Progenitor cell of endocrine pancreas (in vitro differentiated cells): ENCODE measurements at regions not wholly inside any gene's neighbourhood (a gene's known extent, or its start where the extent isn't known, plus 50 kb on each side); places are given as distances from the start of the nearest gene placed in this dataset.

ENCODE experiments used
- DNase-seq: peaks from one replicate; pipeline ENCODE4 v3.0.0; 2021; ENCODE audit warnings: low spot score; ENCODE audit not compliant: unreplicated experiment
- H3K27ac Mint-ChIP-seq: 2 replicates; pipeline ENCODE4 v1.8.0; 2021; ENCODE audit warnings: mild to moderate bottlenecking, moderate library complexity, mixed read lengths
- H3K27me3 Mint-ChIP-seq: 2 replicates; pipeline ENCODE4 v1.8.0; 2021; ENCODE audit warnings: mixed read lengths
- H3K36me3 Mint-ChIP-seq: 2 replicates; pipeline ENCODE4 v1.8.0; 2022; ENCODE audit warnings: mixed read lengths; ENCODE audit not compliant: insufficient read depth
- H3K4me1 Mint-ChIP-seq: 2 replicates; pipeline ENCODE4 v1.8.0; 2021; ENCODE audit warnings: low read depth, mixed read lengths
- H3K4me3 Mint-ChIP-seq: 2 replicates; pipeline ENCODE4 v1.8.0; 2021; ENCODE audit warnings: low read depth, mild to moderate bottlenecking, moderate library complexity, mixed read lengths
- H3K9me3 Mint-ChIP-seq: 2 replicates; pipeline ENCODE4 v1.8.0; 2021; ENCODE audit warnings: low read depth, mixed read lengths
- TF ChIP-seq, protein P1 (sequence below): fragments of 200-600 bp; sonication (generic); IDR thresholded peaks from one replicate; pipeline ENCODE4 v1.5.0; 2021; ENCODE audit warnings: antibody characterized with exemption, mild to moderate bottlenecking; ENCODE audit not compliant: unreplicated experiment

DNA sequence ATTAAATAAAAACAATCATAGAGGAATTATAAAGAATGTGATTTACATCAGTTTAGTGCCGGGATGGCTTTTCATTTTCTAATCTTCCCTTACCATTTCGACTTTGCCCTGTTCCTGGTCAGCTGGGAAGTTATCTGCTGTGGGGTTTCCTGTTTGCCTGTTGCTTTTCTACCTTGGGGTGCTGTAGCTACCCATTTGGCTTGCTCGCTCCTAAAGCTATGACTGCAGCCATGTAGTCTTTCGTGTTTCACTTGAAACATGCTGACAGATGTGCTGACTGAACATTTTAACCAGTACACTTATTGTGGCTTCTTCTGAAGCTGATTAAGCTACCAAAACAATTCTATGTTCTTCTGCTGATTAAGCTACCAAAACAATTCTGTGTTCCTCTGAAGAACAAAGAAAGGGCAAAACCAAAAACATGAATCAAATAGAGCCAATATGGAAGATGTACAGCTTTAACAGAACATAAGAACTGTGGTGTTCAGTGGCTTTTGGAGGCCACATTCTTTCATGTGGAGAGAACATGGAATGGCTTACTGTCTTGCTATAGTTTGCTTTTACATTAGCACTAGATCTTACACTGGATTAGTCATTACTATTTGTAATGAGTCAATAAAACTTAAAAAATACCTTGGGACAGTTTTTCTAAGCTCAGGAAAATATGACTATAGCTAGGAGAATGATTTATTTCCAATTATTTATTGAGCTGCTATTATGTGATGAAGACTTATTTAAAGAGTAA lies 440.4 kb downstream of the SPRY1 start:
- Mint-ChIP-seq H3K4me3 (no peak overlapping the region), H3K36me3 (no peaks in the 10 kb centered on the region), H3K27ac (no peak overlapping the region), H3K9me3 (no peaks in the 10 kb centered on the region), H3K27me3 (no peaks in the 10 kb centered on the region), H3K4me1 (peaks cover 10% of the 10 kb centered on the region)
- no peak for DNase-seq
- TF ChIP-seq, protein P1, sequence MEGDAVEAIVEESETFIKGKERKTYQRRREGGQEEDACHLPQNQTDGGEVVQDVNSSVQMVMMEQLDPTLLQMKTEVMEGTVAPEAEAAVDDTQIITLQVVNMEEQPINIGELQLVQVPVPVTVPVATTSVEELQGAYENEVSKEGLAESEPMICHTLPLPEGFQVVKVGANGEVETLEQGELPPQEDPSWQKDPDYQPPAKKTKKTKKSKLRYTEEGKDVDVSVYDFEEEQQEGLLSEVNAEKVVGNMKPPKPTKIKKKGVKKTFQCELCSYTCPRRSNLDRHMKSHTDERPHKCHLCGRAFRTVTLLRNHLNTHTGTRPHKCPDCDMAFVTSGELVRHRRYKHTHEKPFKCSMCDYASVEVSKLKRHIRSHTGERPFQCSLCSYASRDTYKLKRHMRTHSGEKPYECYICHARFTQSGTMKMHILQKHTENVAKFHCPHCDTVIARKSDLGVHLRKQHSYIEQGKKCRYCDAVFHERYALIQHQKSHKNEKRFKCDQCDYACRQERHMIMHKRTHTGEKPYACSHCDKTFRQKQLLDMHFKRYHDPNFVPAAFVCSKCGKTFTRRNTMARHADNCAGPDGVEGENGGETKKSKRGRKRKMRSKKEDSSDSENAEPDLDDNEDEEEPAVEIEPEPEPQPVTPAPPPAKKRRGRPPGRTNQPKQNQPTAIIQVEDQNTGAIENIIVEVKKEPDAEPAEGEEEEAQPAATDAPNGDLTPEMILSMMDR, result no peak

DNA sequence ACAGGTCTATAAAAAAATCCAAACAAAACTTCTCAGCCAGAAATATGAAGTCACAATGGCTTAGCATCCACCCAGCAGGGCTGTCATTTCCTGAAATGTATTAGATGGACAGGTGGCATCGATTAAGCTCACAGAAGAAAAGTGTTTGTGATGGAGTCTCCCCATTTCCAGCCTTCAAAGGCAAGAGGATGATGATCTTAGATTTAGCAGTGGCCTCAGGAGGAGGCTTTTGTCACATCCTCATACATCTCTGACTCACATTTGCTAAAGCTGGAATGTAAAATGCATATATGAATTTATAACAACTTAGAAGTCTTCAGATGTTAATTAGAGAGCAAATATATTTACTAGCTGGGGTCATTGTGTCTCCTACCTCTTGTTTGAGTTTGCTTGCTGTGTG lies 441.9 kb downstream of the SPRY1 start:
- no peak for DNase-seq
- no peaks in the 10 kb centered on the region for H3K36me3 Mint-ChIP-seq
- no peaks in the 10 kb centered on the region for H3K9me3 Mint-ChIP-seq
- TF ChIP-seq, protein P1, result no peak
- H3K4me1 Mint-ChIP-seq, result peaks cover 10% of the 10 kb centered on the region
- H3K27me3 Mint-ChIP-seq, result no peaks in the 10 kb centered on the region
- H3K4me3 Mint-ChIP-seq, result no peak overlapping the region
- no peak overlapping the region for H3K27ac Mint-ChIP-seq

DNA sequence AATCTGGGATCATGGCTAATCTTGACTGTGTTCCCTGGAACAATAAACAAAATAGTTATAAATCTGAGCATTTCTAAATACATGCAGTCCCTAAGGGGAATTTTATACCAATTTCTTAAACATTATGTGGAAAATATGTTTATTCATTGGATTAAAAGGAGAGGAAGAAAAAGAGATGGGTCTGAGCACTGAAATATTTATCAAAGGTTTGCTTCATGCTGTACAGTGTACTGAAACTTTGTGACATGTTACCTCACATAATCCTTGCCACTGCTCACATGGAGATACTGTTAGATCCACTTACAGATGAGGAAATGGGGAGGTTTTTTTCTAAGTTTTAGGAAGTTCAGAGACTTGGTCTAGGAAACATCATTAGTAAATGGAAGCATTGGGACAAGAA lies 443.6 kb downstream of the SPRY1 start:
- H3K27me3 Mint-ChIP-seq, result no peaks in the 10 kb centered on the region
- TF ChIP-seq, protein P1, result no peak
- no peak overlapping the region for H3K4me3 Mint-ChIP-seq
- no peak for DNase-seq
- no peak overlapping the region for H3K27ac Mint-ChIP-seq
- peaks cover 10% of the 10 kb centered on the region for H3K4me1 Mint-ChIP-seq
- H3K36me3 Mint-ChIP-seq, result no peaks in the 10 kb centered on the region
- H3K9me3 Mint-ChIP-seq, result peaks cover 10% of the 10 kb centered on the region

DNA sequence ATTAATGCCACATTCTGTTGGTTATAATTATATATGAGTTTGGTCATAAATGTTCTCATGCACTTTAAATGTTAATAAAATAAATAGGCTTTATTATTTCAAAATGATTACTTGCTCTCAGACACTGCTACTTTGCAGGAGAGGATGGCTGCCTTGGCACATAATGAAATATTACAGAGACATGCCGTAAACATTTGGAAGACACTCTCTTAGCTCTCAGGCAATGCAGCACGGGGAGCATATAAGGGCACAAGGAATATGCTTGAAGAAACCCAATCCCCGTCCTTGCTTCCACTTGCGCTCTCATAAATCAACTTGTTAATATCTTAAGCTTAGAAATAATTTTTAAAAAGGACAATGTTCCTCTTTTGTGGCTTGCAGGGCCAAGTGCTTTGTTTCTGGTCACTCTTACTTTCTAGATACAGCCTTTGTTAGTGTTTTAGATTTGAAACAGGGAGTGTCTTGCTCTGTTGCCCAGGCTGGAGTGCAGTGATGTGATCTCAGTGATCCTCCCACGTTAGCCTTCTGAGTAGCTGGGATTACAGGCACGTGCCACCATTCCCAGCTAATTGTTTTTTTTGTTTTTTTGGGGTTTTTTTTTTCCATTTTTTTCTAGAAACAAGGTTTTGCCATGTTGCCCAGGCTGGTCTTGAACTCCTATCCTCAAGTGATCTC lies 445.0 kb downstream of the SPRY1 start:
- TF ChIP-seq, protein P1, result no peak
- no peak overlapping the region for H3K27ac Mint-ChIP-seq

DNA sequence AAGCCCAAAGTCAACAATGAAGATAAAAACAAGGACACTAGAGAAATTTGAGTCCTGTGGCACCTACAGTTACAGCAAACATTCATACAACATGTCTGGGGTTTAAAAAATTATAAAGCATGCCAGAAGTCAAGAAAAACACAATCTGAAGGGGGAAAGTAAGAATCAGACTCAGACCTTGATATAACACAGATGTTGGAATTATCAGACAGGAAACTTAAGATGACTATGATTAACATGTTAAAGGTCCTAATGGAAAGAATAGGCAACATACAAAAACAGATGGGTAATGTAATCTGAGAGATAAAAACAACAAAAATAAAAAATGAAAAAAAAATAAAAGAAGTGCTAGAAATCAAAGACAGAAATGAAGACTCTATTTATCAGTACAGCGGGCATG lies 446.5 kb downstream of the SPRY1 start:
- Mint-ChIP-seq H3K27me3 (no peaks in the 10 kb centered on the region), H3K9me3 (peaks cover 10% of the 10 kb centered on the region), H3K4me3 (no peak overlapping the region), H3K27ac (no peak overlapping the region), H3K4me1 (peaks cover 10% of the 10 kb centered on the region), H3K36me3 (no peaks in the 10 kb centered on the region)
- TF ChIP-seq, protein P1, result no peak
- DNase-seq, result no peak

More for the DNA sequence above, 445.0 kb downstream of the SPRY1 start:
- Mint-ChIP-seq H3K4me3 (no peak overlapping the region), H3K9me3 (peaks cover 10% of the 10 kb centered on the region), H3K27me3 (no peaks in the 10 kb centered on the region), H3K36me3 (no peaks in the 10 kb centered on the region), H3K4me1 (peaks cover 10% of the 10 kb centered on the region)
- DNase-seq, result no peak
